ENCODE measurements at regions not wholly inside any gene's neighbourhood (a gene's known extent, or its start where the extent isn't known, plus 50 kb on each side); places are given as distances from the start of the nearest gene placed in this dataset.

DNA sequence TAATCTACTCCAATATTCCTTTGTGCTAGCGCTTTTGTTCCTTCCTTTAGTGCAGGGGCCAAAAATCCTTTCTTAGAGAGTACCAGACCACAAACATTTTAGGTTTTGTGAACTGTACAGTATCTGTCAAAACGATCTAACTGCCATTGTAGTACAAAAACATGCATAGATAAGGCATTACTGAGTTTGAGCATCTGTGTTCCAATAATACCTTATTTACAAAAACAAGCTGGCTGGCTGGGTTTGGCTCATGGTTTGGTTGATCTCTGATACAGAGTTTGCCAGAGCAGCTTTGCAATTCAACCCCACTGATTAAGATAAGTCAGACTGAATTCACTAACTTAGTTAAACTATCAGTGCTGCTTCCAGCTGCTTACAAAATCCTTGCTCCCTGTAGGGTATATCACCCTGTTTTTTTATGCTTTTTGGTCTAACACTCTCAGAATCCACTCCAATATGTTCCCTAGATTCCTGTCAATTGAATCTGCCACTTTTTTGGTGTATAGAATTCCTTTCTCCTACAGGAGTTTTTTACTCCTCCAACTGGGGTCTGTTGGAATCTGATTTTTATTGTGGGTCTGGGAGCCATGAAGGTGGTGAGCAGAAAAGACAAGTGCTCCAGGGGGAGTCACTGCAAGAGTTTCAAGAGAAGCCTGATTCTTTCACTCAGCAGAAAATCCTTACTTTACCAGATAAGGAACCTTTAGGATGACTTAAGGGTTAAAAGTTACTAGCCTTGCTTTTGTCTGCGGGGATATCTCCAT lies 1399.4 kb downstream of the EFNB2 start:
- no peak overlapping the region for H3K4me3 ChIP-seq
- no peak overlapping the region for H3K27ac ChIP-seq

DNA sequence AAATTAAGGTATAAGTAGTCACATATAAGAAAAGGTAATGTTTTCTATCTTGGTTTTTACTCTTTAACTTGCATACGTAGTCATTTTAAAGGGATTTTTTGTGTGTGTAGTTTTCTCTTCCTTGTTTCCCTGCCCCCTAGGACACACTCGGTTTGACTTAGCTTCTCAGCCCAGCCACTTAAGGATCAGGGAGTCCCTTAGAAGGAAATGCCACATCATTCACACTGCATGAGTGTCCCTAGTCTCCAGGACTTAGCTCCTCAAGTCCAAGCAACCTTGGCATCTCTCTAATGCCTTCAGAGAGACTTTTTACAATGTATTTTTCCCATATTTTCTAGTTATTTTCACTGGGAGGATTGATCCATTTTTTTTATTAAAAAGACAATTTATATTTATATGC lies 1407.7 kb downstream of the EFNB2 start:
- no peak overlapping the region for H3K4me3 ChIP-seq
- H3K27ac ChIP-seq: no peak overlapping the region

DNA sequence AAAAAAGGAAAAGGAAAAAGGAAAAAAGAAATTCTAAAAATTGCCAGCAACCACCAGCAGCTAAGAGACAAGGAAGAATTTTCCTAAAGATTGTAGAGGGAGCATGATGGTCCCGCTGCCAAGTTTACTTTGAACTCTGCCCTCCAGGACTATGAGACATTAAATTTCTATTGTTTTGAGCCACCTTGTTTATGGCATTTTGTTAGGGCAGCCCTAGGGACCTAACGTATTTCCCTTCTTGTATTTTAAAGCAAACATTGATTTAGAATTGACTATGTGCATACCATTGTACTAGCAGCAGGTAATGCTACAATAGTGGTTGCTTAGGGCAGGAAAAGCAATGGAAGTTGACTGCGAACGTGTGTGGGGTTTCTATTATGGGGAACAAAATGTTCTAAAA lies 1414.2 kb downstream of the EFNB2 start:
- Histone ChIP-seq H3K4me3 (no peak overlapping the region), H3K27ac (no peak overlapping the region)

DNA sequence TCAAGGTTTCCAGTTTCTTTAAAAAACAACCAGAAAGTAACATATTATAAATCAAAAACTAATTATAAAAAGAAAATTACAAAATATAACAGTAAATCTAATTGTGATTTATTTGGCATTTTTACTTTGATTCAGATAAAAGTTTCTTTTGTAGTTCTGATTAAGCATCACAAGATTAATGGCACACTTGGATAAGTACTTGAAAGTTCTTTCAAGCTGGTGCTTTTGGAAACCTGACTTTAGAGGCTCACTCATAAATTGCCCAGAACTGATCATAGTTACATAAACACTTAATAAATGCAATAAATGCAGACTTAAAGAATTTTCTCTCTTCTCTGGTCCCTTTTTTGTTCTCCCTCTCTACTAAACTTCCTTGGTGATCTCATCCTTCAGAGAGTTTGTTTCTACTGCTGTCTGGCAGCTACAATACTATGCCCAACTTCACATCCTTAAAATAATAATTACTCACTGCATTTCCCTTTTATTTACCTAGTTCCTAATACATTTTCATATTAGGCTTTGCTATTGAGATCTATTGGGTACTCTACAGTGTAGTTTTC lies 1417.0 kb downstream of the EFNB2 start:
- Histone ChIP-seq H3K4me3 (no peak overlapping the region), H3K27ac (no peak overlapping the region)

DNA sequence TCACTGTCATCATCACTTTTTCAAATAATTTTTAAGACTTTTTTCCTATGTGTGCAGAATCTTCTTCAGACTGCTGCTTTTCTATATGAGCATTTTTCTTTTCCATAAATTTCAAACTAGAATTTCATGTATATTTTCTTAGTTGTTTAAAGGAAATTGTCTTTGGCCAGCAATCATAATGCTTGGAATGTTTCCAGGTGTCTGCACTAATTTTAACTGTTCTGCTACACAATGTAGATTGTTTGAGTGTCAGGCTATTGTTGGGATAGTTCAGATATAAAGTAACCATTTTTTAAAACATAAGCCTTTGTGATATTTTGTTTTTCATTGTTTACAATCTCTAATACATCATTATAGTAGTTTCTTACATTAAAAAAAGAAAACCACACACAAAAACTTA lies 1418.5 kb downstream of the EFNB2 start:
- H3K4me3 ChIP-seq: no peak overlapping the region

DNA sequence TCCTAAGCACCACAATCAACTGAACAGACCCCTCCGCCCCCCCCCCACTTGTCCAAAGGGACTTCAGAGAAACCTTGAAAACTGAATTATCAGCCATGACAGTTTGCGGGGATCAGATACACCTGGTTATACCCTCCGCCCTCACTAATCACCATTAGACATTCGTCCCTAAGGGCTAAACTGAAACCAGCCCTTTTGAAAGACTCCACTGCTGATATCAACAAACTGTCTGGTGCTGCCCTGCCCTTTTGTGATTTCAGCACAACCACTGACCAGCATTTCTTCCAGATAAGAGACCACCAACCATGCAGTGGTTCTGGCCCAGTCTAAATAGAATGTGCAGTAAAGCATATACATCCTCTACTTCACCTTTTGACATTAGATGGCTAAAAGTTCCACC lies 1422.9 kb downstream of the EFNB2 start:
- H3K27ac ChIP-seq: no peak overlapping the region
- H3K4me3 ChIP-seq: no peak overlapping the region

More for the DNA sequence above, 1418.5 kb downstream of the EFNB2 start:
- H3K27ac ChIP-seq: no peak overlapping the region

DNA sequence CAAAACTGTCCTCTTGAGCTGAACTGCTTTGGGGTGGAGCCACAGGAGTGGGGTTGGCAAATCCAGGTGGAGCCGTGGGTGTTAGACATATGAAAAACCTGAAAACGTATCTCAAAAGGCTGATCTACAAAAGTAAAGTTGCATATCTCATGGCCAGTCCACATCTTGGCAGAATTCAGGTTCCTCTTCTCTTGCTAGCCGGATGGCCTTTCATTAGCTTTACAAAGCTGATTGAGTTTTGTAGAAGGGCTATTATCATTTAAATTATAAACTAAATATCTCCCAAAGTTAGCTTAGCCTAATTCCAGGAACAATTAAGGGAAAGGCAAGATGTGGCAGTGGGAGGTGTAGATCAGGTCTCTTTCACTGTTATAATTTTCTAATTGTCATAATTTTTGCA lies 1427.7 kb downstream of the EFNB2 start:
- H3K4me3 ChIP-seq: no peak overlapping the region

DNA sequence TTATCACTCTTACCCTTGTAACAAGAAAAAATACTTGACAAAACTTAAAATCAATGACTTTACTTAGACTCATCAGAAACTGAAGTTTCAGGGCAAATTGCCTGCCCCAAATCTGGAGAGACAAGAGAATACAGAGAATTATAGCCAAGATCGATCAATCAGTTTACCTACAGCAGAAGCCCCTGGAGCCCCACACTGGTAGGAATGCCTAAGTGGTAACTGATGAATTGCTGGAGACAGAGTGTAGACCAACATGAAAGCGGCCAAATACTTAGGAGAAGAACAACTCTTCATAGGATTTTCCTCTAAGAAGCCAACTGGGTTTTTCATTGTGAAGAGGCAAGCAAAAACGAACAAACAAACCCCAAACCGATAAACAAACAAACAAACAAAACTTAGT lies 1430.0 kb downstream of the EFNB2 start:
- no peak overlapping the region for H3K4me3 ChIP-seq

More for the DNA sequence above, 1427.7 kb downstream of the EFNB2 start:
- H3K27ac ChIP-seq: no peak overlapping the region

DNA sequence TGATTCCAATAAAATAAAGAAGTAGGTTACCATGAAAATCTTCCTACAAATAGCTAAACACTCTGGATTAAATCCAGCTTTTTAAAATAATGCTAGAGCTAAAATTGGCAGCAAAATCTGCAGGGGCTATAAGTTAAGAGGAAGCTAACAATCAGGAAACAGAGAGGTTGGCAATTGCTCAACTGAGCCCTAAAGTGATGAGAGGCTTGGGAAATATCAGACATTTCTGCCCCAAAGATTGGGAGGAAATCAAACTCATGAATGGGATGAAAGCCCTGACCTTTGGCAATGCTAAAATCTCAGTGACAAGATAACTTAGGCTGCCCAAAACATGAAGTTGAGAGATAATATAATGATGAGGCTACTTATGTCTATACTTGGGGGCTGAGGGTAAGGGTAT lies 1437.9 kb downstream of the EFNB2 start:
- Histone ChIP-seq H3K27ac (no peak overlapping the region), H3K4me3 (no peak overlapping the region)

More for the DNA sequence above, 1430.0 kb downstream of the EFNB2 start:
- no peak overlapping the region for H3K27ac ChIP-seq

DNA sequence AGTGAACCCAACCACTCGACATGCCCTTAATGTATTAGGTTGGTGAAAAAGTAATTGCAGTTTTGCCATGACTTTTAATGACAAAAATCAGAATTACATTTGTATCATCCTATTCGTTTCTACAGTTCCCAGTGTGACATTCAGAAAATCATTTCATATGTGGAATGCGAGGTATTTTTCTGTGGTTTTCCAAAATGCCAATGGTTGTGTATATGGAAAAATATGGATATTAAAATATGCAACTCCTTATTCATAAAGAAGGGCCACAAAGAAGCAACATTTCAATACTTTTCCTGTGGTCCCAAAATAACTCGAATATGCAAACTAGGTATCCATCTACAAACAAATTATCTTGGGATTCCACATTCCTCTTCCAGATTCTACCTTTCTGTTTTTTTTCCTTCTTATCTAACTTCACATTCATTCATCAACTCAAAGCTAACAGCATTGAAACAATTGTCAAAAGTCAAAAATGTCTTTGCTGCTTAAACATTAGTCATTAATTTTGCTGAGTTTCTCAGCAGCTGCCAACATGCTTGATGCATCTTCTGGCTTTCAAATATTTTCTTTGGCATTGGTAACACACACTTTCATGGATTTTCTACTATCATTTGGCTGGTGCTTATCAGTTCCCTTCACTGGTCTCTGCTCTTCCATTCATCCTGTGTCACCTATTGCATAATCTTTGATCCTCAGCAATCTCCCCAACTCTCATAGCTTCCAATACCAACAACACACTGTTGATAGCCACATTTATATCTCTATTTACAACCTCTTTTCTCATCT lies 1445.4 kb downstream of the EFNB2 start:
- no peak overlapping the region for H3K4me3 ChIP-seq
- no peak overlapping the region for H3K27ac ChIP-seq

DNA sequence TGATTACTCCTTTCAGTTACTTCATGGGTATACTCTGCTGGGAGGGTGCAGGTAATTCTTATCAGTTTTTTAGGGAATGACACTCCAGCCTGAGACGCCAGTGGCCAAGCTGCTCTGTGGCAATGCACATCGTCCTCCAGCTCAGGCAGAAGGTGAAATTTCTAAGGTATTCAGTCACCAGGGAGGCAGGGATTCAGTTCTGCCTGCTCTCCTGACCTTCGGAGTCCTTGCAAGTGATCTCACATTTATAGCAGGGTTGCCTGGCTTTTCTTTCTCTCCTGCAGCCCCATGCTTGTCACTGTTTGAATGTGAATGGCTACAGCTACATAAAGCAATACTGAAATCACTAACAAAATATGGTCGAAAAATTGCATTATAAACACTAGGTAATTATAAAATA lies 1447.5 kb downstream of the EFNB2 start:
- no peak overlapping the region for H3K4me3 ChIP-seq
- no peak overlapping the region for H3K27ac ChIP-seq

DNA sequence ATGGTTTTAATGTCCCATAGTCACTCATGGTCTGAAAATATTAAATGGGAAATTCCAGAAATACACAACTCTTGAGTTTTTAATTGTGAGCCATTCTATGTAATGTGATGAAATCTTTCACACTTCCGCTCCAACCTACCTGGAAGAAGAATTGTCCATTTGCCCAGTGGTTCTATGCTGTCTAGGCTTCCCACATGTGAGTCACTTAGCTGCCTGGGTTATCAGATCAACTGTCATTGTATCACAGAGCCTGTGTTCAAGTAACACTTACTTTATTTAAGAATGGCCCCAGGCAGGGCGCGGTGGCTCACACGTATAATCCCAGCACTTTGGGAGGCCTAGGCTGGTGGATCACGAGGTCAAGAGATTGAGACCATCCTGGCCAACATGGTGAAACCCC lies 1450.5 kb downstream of the EFNB2 start:
- Histone ChIP-seq H3K27ac (no peak overlapping the region), H3K4me3 (no peak overlapping the region)

DNA sequence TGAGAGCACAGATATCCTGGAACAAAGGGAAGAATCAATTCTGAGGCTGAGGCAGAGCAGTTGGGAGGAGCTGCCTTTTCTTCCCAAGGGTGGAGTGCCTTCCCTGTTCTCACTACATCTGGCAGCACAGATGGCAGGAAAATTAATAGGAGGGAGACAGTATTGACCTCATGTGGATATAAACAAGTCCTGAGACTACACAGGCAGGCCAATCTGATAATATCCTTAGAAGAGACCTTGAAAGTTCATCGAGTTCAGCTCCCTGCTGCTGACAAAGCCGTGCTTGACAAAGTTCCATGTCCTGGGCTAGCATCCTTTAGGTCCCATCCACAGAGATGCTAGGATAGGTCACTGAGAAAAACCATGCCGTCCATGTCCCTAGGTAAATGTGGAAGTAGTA lies 1451.5 kb downstream of the EFNB2 start:
- Histone ChIP-seq H3K27ac (no peak overlapping the region), H3K4me3 (no peak overlapping the region)

DNA sequence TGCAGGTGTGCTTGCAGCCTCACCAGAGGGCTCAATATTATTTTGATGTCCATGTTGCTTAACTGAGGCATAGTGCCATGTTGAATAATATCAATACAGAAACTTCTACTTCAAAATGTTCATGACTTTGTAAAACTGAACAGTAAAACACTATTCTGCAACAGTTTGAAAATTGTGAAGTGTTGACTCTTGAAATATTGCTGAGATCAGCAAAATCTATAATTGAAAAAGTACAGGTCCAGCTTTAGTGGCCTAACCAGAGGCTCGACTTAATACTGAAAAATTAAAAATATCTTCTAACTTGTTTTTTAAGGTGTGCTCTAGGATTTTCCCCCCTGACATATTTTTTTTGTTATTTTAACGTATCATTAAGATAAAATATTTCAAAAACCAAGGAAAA lies 1460.7 kb downstream of the EFNB2 start:
- H3K27ac ChIP-seq: no peak overlapping the region
- no peak overlapping the region for H3K4me3 ChIP-seq

DNA sequence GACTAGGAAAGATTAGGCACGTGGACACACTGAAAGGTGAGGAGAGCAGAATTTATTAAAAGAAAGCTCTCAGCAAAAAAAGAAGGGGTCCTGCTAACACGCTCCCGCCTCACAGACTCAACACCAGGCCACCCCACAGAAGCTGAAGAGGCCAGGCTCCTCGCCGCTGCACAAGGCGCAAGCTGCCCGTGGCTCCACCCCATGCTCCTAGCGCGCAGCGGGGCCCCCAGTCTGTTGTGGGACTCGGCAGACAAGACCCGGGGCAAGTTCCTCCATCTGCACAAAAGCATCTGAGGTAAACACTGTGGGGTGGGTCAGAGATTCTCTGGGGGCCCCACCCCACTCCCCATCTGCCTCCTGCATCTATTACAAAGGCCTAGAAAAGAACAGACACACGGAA lies 1462.4 kb downstream of the EFNB2 start:
- H3K27ac ChIP-seq: no peak overlapping the region
- H3K4me3 ChIP-seq: no peak overlapping the region

DNA sequence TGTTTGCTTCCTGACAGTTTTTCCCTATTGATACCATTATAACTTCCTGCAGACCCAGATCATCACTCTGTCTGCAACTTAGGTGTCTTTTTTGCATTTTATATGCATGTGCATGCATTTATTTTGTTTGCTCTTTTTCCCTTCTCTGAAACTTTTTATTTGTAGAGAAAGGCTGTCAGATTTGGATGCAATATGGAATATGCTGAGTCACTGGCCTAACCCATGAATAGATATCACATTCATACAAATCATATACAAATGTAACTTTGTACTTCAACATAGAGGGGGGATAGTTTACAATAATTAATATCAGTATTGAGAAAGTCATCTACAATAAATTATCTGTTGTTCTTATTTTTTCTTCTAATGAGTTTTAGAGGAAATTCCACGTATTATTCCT lies 1465.0 kb downstream of the EFNB2 start:
- Histone ChIP-seq H3K27ac (no peak overlapping the region), H3K4me3 (no peak overlapping the region)

DNA sequence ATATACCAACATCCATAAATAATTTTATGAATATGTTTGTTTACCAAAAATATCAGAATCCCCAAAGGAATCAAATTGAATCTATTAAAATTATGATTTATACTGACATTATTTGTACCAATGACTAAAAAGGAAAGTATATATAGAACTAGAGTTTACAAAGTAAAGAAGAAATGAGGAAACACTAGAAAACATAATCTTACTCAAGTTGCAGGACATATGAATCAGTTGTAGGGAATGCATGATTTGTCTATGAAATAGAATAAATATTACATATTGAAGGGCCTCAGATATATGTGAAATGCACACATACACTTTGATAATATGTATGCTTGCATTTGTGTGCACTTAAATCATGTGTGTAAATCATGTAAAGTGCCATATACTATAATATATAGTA lies 1466.4 kb downstream of the EFNB2 start:
- Histone ChIP-seq H3K4me3 (no peak overlapping the region), H3K27ac (no peak overlapping the region)

DNA sequence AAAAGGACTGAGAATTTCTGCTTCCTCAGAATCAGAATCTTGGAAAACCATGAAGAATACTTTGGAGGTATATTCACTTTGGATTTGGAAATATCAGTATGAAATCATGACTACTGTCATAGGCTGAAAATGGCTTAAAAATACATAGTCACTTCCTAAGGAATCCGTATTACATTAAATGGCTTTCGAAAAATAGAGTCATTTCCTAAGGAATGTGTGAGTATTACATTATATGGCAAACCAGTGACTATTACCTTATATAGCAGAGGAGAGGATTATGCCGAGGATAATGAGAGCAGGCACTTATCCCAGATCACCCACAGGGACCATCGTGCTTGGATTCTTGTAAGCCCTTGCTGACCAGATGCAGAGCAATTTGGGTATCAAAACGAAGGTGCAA lies 1471.8 kb downstream of the EFNB2 start:
- no peak overlapping the region for H3K4me3 ChIP-seq

DNA sequence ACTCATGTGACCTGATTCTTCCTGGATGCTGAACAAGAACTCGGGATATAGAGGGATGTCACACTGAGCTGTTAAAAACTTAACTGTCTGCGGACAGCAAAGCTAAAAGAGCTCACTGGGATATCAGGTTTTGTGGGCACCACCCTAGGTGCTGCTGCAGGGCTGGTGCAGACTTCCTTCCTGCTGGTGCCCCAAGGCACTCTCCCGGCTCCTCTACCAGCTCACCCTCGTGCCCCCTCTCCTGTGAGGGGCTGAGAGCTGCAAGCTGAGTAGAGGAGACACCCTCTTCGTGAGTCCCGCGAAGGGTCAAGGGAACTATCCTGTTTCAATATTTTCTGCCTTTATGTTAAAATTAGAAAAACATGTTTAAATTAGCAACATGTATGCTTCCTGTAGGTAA lies 1475.7 kb downstream of the EFNB2 start:
- no peak overlapping the region for H3K4me3 ChIP-seq

More for the DNA sequence above, 1471.8 kb downstream of the EFNB2 start:
- no peak overlapping the region for H3K27ac ChIP-seq

DNA sequence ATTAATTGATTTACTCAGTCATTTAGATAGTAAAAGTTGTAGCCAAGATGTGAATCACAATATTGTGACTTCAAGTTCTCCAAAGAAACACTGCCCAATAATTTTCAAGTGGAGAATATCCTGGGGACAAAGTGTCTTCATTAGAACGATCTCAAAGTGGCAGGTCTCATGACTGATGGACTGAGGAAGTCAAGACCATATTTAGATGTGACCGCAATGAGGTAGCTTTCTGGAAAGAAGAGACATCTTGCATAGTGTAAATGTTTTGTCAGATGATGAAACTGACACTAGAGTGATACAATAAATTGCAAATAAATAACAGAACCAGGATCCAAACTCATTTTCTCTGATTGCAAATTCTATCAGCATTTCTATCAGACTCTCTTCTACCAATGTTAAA lies 1476.9 kb downstream of the EFNB2 start:
- no peak overlapping the region for H3K4me3 ChIP-seq
- H3K27ac ChIP-seq: no peak overlapping the region

More for the DNA sequence above, 1475.7 kb downstream of the EFNB2 start:
- no peak overlapping the region for H3K27ac ChIP-seq

DNA sequence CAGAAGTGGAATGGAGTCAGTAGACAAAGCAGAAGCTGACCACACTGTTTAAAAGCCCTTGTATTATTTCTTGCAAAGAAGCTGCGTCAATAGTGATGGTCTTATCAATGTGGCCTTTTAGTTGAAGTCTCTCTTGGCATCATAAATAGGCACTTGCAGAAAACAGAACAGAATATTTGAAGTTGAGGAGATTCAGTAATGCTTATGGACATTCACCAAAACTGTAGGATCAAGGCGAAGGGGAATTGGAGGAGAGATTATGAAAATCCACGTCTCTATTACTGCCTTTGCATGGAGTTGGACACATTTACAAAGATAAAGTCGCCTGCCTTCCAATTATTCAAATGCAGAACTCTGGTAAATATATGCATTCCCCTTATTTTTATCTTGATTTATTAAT lies 1482.8 kb downstream of the EFNB2 start:
- Histone ChIP-seq H3K4me3 (no peak overlapping the region), H3K27ac (no peak overlapping the region)
